Skin epidermis (tissue), 12 donors: ENCODE measurements at regions not wholly inside any gene's neighbourhood (a gene's known extent, or its start where the extent isn't known, plus 50 kb on each side); places are given as distances from the start of the nearest gene placed in this dataset.

ENCODE experiments used
- H3K27ac ChIP-seq, 21 experiments: fragments of 200-600 bp; sonication (generic) in 11 of 21; one replicate each; pipeline ENCODE4 v1.5.0; 2020; ENCODE audit warnings: mild to moderate bottlenecking in 3 of 21, inconsistent platforms in 2 of 21, moderate library complexity in 2 of 21
- H3K4me3 ChIP-seq, 7 experiments: fragments of 200-600 bp; sonication (generic) in 2 of 7; one replicate each; pipeline ENCODE4 v1.5.0; 2020; ENCODE audit warnings: inconsistent platforms in 2 of 7, mild to moderate bottlenecking in 2 of 7, moderate library complexity in 1 of 7

DNA sequence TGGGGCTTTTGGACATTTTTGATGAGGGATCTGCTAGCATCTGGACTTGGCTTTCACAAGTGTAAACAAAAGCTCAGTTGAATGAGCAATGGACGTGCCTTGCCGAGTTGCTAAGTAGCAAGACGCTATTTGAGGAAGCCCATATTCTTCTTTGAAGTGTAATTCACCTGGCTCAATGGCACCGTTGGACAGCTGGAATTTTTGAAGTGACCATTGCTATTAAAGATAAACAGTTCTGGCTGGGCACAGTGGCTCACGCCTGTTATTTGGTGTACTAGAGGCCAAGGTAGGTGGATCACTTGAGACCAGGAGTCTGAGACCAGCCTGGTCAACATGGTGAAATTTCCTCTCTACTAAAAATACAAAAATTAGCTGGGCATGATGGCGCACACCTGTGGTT is 88.8 kb upstream of the SOX4 start:
- no peak overlapping the region for H3K4me3 ChIP-seq
- H3K27ac ChIP-seq: no peak overlapping the region

DNA sequence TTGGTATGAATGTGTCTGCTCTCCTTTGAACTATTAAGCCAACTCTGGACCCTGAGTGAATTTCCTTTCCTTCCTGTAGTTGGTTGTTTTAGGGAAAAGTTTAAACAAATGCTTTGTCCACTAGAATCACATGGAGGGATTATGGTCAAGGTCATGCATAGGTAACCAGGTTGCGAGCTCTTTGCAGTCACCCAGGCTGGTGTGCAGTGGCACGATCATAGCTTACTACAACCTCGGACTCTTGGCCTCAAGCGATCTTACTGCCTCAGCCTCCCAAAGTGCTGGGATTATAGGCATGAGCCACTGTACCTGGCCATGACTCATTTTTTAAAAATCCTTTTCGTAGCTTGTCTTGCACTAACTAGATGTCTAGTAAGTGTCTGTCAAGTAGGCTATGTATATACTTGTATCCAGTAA is 88.0 kb upstream of the SOX4 start:
- Histone ChIP-seq H3K27ac (no peak overlapping the region), H3K4me3 (no peak overlapping the region)

- H3K4me3 ChIP-seq: no peak overlapping the region
Measured at GRCh38 chr6:21506126-21506525, 87.4 kb upstream of the SOX4 start.

GRCh38 chr6:21507811-21508210 is 85.7 kb upstream of the SOX4 start:
- H3K4me3 ChIP-seq: no peak overlapping the region
- H3K27ac ChIP-seq: peak overlapping the region in 1 of 21 experiments; percentile 60

More at GRCh38 chr6:21506126-21506525, 87.4 kb upstream of the SOX4 start:
- peak overlapping the region in 1 of 21 experiments; percentile 60 for H3K27ac ChIP-seq

- H3K27ac ChIP-seq: peak overlapping the region in 1 of 21 experiments; percentile 60
- H3K4me3 ChIP-seq: no peak overlapping the region
Measured at GRCh38 chr6:21508753-21509152, 84.8 kb upstream of the SOX4 start.

DNA sequence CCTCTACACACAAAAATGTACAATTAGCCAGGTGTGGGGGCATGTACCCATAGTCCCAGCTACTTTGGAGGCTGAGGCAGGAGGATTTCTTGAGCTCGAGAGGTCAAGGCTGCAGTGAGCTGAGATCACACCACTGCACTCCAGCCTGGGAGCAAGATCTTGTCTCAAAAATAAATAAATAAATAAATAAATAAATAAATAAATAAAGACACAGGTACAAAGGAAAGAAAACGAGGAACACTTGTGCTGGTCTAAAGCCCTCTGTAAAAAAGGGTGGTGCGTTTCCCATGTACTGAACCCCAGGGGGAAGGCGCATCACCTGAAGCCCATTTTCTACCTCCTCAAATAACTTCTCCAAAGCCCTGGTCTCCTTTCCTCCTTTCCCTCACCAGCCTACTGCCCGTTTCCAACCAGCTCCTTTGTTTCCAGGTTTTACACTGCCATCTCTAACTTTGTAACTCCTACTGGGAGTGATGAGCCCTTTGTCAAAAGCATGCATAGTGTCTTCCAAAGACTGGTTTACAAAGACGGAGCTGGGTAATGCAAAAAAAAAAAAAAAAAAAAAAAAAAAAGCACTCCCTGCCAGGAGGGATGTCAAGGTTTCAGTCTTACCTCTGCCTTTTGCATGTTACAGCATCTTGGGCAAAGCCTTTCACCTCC is 81.5 kb upstream of the SOX4 start:
- no peak overlapping the region for H3K27ac ChIP-seq

DNA sequence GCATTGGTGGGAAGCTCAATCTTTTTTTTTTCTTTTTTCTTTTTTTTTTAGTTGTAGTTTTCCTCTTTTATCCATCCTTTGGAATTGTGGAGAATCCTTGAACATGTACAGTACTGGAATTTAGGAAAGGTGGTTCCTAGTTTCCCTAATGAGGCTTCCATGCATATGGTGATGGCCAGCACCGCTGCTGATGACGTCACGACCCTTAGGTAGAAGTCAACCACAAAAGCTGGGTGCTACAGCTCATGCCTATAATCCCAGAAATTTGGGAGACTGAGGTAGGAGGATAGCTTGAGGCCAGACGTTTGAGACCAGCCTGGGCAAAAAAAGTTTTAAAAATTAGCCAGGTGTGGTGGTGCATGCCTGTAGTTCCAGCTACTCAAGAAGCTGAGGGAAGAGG is 79.3 kb upstream of the SOX4 start:
- Histone ChIP-seq H3K27ac (no peak overlapping the region), H3K4me3 (no peak overlapping the region)

More for the DNA sequence above, 81.5 kb upstream of the SOX4 start:
- H3K4me3 ChIP-seq: no peak overlapping the region

- H3K4me3 ChIP-seq: no peak overlapping the region
- no peak overlapping the region for H3K27ac ChIP-seq
Measured at GRCh38 chr6:21518317-21518716, 75.2 kb upstream of the SOX4 start.

GRCh38 chr6:21519642-21520041 is 73.9 kb upstream of the SOX4 start:
- H3K27ac ChIP-seq: no peak overlapping the region
- H3K4me3 ChIP-seq: no peak overlapping the region

DNA sequence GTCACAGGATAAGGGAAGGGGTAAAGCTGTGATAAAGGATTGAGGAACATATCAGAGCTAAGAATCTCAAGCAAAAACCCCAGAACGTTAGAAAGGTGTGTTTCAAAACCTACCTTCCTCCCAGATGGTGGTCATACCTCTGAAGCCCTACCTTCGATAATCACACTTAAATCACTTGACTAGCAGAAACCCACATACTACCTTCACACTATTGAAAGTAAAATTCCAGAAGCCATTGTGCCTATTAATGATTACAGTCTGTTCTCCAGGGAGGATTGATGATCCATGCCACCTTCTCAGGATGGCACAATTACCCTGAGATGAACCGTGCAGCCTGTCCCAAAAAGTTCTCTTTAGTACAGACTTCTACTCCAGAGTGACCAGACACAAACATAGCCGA is 72.3 kb upstream of the SOX4 start:
- H3K27ac ChIP-seq: no peak overlapping the region
- H3K4me3 ChIP-seq: no peak overlapping the region

- no peak overlapping the region for H3K27ac ChIP-seq
- H3K4me3 ChIP-seq: no peak overlapping the region
Measured at GRCh38 chr6:21522143-21522747, 71.3 kb upstream of the SOX4 start.

DNA sequence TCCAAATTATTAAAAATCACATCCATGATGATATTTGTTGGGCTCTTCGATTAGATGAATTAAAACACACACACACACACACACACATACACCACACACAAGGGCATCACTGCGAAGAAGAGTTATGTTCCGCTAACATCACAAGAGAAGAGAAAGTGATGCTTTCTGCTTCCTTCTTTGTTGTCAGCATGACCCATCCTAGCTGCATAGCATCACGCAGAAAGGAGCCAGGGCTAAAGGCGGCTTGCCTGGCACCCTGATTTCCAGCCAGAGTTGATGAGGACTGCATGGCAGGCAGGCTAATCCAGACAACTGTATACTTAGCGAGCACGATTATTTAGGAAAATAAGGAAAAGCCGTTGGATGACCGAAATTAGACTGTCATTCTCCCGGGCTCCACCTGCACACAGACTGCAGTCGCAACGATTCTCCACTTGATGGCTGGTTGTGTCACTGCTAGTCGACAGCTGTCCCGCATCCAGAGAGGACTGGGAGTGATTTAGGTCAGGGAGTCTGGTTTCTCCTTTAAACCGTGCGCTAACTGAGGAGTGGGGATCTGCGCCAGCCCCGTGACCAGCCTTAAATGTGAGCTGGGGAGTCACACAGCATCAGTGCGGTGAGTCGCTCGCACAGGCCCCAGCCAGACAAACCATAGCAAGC is 70.6 kb upstream of the SOX4 start:
- no peak overlapping the region for H3K27ac ChIP-seq
- H3K4me3 ChIP-seq: no peak overlapping the region

DNA sequence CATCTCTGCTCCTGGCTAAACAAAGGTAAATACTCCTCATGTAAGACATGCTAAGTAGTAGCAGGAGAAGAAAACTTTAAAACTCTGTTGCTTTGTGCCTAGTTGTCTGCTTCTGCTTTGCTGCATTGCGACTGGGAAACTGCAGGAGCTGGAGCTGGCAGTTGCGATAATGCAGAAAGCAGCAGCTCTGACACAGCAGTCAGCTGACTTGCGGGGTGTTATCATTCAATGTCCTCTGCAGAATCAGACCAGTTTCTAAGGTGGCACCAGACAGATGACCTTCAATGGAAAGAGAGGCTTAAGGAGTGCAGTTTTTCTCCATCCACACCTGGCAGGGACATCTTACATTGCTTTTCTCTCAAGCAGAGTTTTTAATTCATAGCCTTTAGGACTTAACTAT is 69.9 kb upstream of the SOX4 start:
- Histone ChIP-seq H3K4me3 (no peak overlapping the region), H3K27ac (no peak overlapping the region)

GRCh38 chr6:21524201-21524600 is 69.3 kb upstream of the SOX4 start:
- no peak overlapping the region for H3K27ac ChIP-seq
- no peak overlapping the region for H3K4me3 ChIP-seq

- Histone ChIP-seq H3K4me3 (no peak overlapping the region), H3K27ac (no peak overlapping the region)
Measured at GRCh38 chr6:21526974-21527373, 66.6 kb upstream of the SOX4 start.

- Histone ChIP-seq H3K27ac (no peak overlapping the region), H3K4me3 (no peak overlapping the region)
Measured at GRCh38 chr6:21527731-21528130, 65.8 kb upstream of the SOX4 start.

GRCh38 chr6:21529431-21529830 is 64.1 kb upstream of the SOX4 start:
- Histone ChIP-seq H3K4me3 (no peak overlapping the region), H3K27ac (no peak overlapping the region)

DNA sequence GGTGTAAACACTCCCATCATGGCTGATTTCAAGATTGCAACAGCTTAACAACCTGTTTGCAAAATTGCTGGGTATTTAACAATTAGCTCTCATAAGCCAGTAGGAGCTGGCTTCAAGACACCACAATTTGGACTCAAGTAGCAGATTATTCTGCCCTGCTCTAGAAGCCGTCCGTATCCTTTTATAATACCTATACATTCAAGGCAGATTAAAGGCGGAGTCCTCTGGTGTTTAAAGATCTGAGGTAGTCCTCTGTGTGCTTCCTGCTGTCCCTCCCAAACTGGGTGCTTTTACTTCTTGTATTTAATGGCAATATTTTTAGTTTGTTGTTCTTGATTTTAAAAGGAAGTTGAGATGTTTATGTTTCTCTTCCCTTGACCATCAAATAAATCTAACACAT is 62.2 kb upstream of the SOX4 start:
- Histone ChIP-seq H3K27ac (no peak overlapping the region), H3K4me3 (no peak overlapping the region)

DNA sequence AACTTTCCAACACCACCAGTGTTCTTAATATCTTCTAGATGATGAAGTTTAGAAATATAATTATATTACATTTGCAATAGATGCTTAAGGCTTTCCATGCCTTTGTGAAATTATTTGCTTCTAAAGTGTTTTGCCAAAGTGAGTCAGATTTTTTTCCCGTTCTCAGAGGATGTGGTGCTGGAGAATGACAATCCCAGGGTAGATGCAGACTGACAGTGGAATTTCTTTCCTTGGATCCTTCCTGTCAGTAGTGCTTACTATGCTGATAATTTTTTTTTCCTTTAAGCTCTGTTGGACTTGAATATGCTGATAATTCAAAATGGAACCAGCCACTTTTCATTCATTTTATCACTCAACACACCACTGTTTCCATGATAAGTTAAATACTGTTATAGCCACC is 59.9 kb upstream of the SOX4 start:
- H3K4me3 ChIP-seq: no peak overlapping the region
- no peak overlapping the region for H3K27ac ChIP-seq

DNA sequence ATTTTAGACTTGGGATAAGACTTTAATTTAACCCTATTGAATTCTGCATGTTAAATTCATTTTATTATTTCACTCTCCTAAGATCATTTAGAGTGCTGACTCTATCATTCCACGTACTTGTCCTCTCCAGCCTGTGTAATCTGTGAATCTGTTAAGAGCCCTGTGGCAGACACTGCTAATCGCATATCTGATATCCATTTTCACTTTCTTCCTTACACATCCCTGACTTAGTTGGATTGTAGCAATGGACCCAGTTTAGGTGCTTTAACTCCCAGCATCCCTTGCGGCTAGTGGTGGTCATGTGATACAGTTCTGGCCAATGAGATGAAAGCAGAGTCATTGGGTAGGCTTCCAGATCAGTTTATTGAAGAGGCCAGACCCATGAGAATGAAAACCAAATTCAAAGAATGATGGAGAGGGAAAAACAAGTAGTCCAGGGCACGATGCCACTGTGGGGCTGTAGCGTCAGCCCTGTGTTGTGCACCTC is 57.2 kb upstream of the SOX4 start:
- Histone ChIP-seq H3K4me3 (no peak overlapping the region), H3K27ac (no peak overlapping the region)

GRCh38 chr6:21537637-21538036 is 55.9 kb upstream of the SOX4 start:
- Histone ChIP-seq H3K27ac (peak overlapping the region in 1 of 21 experiments; percentile 58), H3K4me3 (no peak overlapping the region)
